ENCODE measurements at regions not wholly inside any gene's neighbourhood (a gene's known extent, or its start where the extent isn't known, plus 50 kb on each side); places are given as distances from the start of the nearest gene placed in this dataset.

GRCh38 chr5:128591598-128592455, 53.8 kb upstream of the FBN2 start:
- H3K9me3 ChIP-seq (ENCODE audit: insufficient read depth, low read length, severe bottlenecking) = no peaks in the 10 kb centered on the region
- no peak overlapping the region for H3K27ac ChIP-seq (ENCODE audit: low read length)
- no peaks in the 10 kb centered on the region for H3K36me3 ChIP-seq (ENCODE audit: insufficient read depth, low read length)
- H3K4me3 ChIP-seq (ENCODE audit: low read depth in 1 of 2, low read length in 2 of 2) = no peak overlapping the region
- DNase-seq (no peak), ATAC-seq (ENCODE audit: insufficient read depth, low read depth) (no peak)
- H2AFZ ChIP-seq (ENCODE audit: low read depth, low read length) = no peak overlapping the region
- no peaks in the 10 kb centered on the region for H3K27me3 ChIP-seq (ENCODE audit: insufficient read depth, low read length, poor library complexity)
- no peak for TF ChIP-seq CTCF (IDR thresholded peaks at IDR 0.05; ENCODE audit: borderline replicate concordance, extremely low read depth, low read length, poor library complexity, severe bottlenecking)
- TF ChIP-seq EZH2 (IDR thresholded peaks at IDR 0.05; ENCODE audit: borderline replicate concordance, low read depth, low read length, severe bottlenecking) = no peak
- no peaks in the 10 kb centered on the region for H3K4me1 ChIP-seq (ENCODE audit: insufficient read depth, low read length)
- H3K9ac ChIP-seq (ENCODE audit: low read depth, low read length) = no peak overlapping the region
- H3K79me2 ChIP-seq (ENCODE audit: insufficient read depth, low read length) = no peaks in the 10 kb centered on the region
- no peaks in the 10 kb centered on the region for H4K20me1 ChIP-seq (ENCODE audit: insufficient read depth, low read length)
- no peak overlapping the region for H3K4me2 ChIP-seq (ENCODE audit: insufficient read depth, low read length)

GRCh38 chr5:128596071-128596470, 58.0 kb upstream of the FBN2 start:
- Histone ChIP-seq H3K4me3 (ENCODE audit: low read depth in 1 of 2, low read length in 2 of 2) (no peak overlapping the region), H3K36me3 (ENCODE audit: insufficient read depth, low read length) (no peaks in the 10 kb centered on the region), H2AFZ (ENCODE audit: low read depth, low read length) (no peak overlapping the region), H3K79me2 (ENCODE audit: insufficient read depth, low read length) (no peaks in the 10 kb centered on the region), H3K27me3 (ENCODE audit: insufficient read depth, low read length, poor library complexity) (no peaks in the 10 kb centered on the region), H3K9ac (ENCODE audit: low read depth, low read length) (no peak overlapping the region), H3K4me2 (ENCODE audit: insufficient read depth, low read length) (no peak overlapping the region), H3K9me3 (ENCODE audit: insufficient read depth, low read length, severe bottlenecking) (no peaks in the 10 kb centered on the region), H3K27ac (ENCODE audit: low read length) (no peak overlapping the region), H4K20me1 (ENCODE audit: insufficient read depth, low read length) (no peaks in the 10 kb centered on the region), H3K4me1 (ENCODE audit: insufficient read depth, low read length) (no peaks in the 10 kb centered on the region)
- ATAC-seq (ENCODE audit: insufficient read depth, low read depth) = no peak
- no peak for DNase-seq
- TF ChIP-seq CTCF (IDR thresholded peaks at IDR 0.05; ENCODE audit: borderline replicate concordance, extremely low read depth, low read length, poor library complexity, severe bottlenecking) (no peak), EZH2 (IDR thresholded peaks at IDR 0.05; ENCODE audit: borderline replicate concordance, low read depth, low read length, severe bottlenecking) (no peak)

GRCh38 chr5:128597156-128597555, 59.1 kb upstream of the FBN2 start:
- H3K36me3 ChIP-seq (ENCODE audit: insufficient read depth, low read length) = no peaks in the 10 kb centered on the region
- H3K79me2 ChIP-seq (ENCODE audit: insufficient read depth, low read length) = no peaks in the 10 kb centered on the region
- no peak overlapping the region for H3K9ac ChIP-seq (ENCODE audit: low read depth, low read length)
- H3K4me1 ChIP-seq (ENCODE audit: insufficient read depth, low read length) = no peaks in the 10 kb centered on the region
- H3K4me3 ChIP-seq (ENCODE audit: low read depth in 1 of 2, low read length in 2 of 2) = no peak overlapping the region
- no peak for TF ChIP-seq CTCF (IDR thresholded peaks at IDR 0.05; ENCODE audit: borderline replicate concordance, extremely low read depth, low read length, poor library complexity, severe bottlenecking)
- TF ChIP-seq EZH2 (IDR thresholded peaks at IDR 0.05; ENCODE audit: borderline replicate concordance, low read depth, low read length, severe bottlenecking) = no peak
- H3K27ac ChIP-seq (ENCODE audit: low read length) = no peak overlapping the region
- H2AFZ ChIP-seq (ENCODE audit: low read depth, low read length) = no peak overlapping the region
- ATAC-seq (ENCODE audit: insufficient read depth, low read depth) (no peak), DNase-seq (no peak)
- H3K9me3 ChIP-seq (ENCODE audit: insufficient read depth, low read length, severe bottlenecking) = no peaks in the 10 kb centered on the region
- no peak overlapping the region for H3K4me2 ChIP-seq (ENCODE audit: insufficient read depth, low read length)
- H3K27me3 ChIP-seq (ENCODE audit: insufficient read depth, low read length, poor library complexity) = no peaks in the 10 kb centered on the region
- no peaks in the 10 kb centered on the region for H4K20me1 ChIP-seq (ENCODE audit: insufficient read depth, low read length)
